Mucosa of descending colon (tissue), 3 donors: ENCODE measurements at regions not wholly inside any gene's neighbourhood (a gene's known extent, or its start where the extent isn't known, plus 50 kb on each side); places are given as distances from the start of the nearest gene placed in this dataset.

Experiments used
- ATAC-seq: fragments of 200-7000 bp; cut with Tn5 transposase; one replicate; pipeline ENCODE4 v1.9.1; 2020; ENCODE audit warnings: mild to moderate bottlenecking, moderate library complexity
- DNase-seq, 3 donors: peaks; one replicate each; pipeline ENCODE4 v3.0.0-alpha.2; 2020
- H3K36me3 ChIP-seq: fragments of 200-600 bp; one replicate; pipeline ENCODE4 v1.8.0; 2021; ENCODE audit warnings: low read depth, mild to moderate bottlenecking
- H3K4me1 ChIP-seq: fragments of 200-600 bp; one replicate; pipeline ENCODE4 v1.8.0; 2021; ENCODE audit warnings: low read depth, mild to moderate bottlenecking
- H3K4me3 ChIP-seq: fragments of 200-600 bp; one replicate; pipeline ENCODE4 v1.8.0; 2021; ENCODE audit warnings: mild to moderate bottlenecking
- H3K9me3 ChIP-seq: fragments of 200-600 bp; one replicate; pipeline ENCODE4 v1.8.0; 2021; ENCODE audit warnings: mild to moderate bottlenecking
- CTCF ChIP-seq: fragments of 200-600 bp; IDR thresholded peaks from one replicate; pipeline ENCODE4 v1.8.0; 2022; ENCODE audit warnings: antibody characterized with exemption, mild to moderate bottlenecking
- intact Hi-C, 2 donors: fragments of 100-400 bp; cut with DNase I in 1 of 2; cut with micrococcal nuclease in 1 of 2; formaldehyde crosslinking; loops; one replicate each; pipeline versions ENCODE4 v1.11.0 to v1.11.1; 2022; cut with DNase I, micrococcal nuclease
- donor health status: DM: no; HTN: no; CAD: no; lungs with moderate emphysema.
- donor health status: DM: no; HTN: no; CAD: no.
- donor health status: DM: no; HTN: yes; CAD: no.

- ATAC-seq (no peak), DNase-seq (no peak)
- no peak for TF ChIP-seq CTCF
- Histone ChIP-seq H3K4me1 (no peaks in the 10 kb centered on the region), H3K4me3 (no peak overlapping the region), H3K9me3 (no peaks in the 10 kb centered on the region), H3K36me3 (no peaks in the 10 kb centered on the region)
- intact Hi-C loops = no loop called here
These were observed 232.1 kb downstream of the BRD1 start for GRCh38 chr22:49595465-49596078.

- TF ChIP-seq CTCF = no peak
- intact Hi-C loops = no loop called here
- Histone ChIP-seq H3K4me1 (no peaks in the 10 kb centered on the region), H3K4me3 (no peak overlapping the region), H3K36me3 (no peaks in the 10 kb centered on the region), H3K9me3 (no peaks in the 10 kb centered on the region)
- DNase-seq (peak in 1 of 3 donors; percentile 11), ATAC-seq (no peak)
These were observed 233.6 kb downstream of the BRD1 start for GRCh38 chr22:49594078-49594477.

GRCh38 chr22:49593509-49593908, 234.2 kb downstream of the BRD1 start:
- DNase-seq = no peak

GRCh38 chr22:49592780-49593501, 234.7 kb downstream of the BRD1 start:
- ATAC-seq (no peak), DNase-seq (no peak)
- intact Hi-C loops = no loop called here
- Histone ChIP-seq H3K4me3 (no peak overlapping the region), H3K9me3 (no peaks in the 10 kb centered on the region), H3K36me3 (no peaks in the 10 kb centered on the region), H3K4me1 (no peaks in the 10 kb centered on the region)
- no peak for TF ChIP-seq CTCF

More at GRCh38 chr22:49593509-49593908, 234.2 kb downstream of the BRD1 start:
- no peaks in the 10 kb centered on the region for H3K9me3 ChIP-seq
- TF ChIP-seq CTCF = no peak
- H3K36me3 ChIP-seq = no peaks in the 10 kb centered on the region
- H3K4me3 ChIP-seq = no peak overlapping the region
- H3K4me1 ChIP-seq = no peaks in the 10 kb centered on the region
- ATAC-seq = no peak
- intact Hi-C loops = no loop called here

GRCh38 chr22:49590851-49591445, 236.7 kb downstream of the BRD1 start:
- ATAC-seq = no peak
- no peaks in the 10 kb centered on the region for H3K4me1 ChIP-seq
- no peaks in the 10 kb centered on the region for H3K9me3 ChIP-seq
- DNase-seq = peak in 1 of 3 donors; percentile 16
- no peak overlapping the region for H3K4me3 ChIP-seq
- intact Hi-C loops = no loop called here
- H3K36me3 ChIP-seq = no peaks in the 10 kb centered on the region
- no peak for TF ChIP-seq CTCF
